ENCODE measurements at regions not wholly inside any gene's neighbourhood (a gene's known extent, or its start where the extent isn't known, plus 50 kb on each side); places are given as distances from the start of the nearest gene placed in this dataset.

GRCh38 chr3:193780810-193781478 is 187.9 kb downstream of the OPA1 start:
- DNase-seq (ENCODE audit: low spot score): peak; percentile 93

DNA sequence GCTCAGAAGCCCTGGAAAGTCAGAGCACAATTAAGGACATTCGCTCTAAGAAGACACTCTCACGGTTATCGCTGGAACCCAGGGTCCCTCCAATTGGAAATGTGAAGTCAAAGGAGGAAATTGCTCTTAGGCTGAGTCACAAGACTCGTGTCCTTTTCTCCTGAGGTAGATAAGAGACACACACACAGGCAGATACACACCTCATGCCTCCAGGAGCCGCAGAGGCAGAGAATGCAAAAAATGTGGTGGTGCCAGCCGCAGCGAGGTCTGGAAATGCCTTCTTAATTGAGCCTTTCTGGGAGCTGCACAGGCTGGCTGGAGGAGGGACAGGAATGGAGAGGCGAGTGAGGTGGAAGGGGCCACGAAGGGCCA is 189.3 kb downstream of the OPA1 start:
- DNase-seq (ENCODE audit: low spot score): no peak

DNA sequence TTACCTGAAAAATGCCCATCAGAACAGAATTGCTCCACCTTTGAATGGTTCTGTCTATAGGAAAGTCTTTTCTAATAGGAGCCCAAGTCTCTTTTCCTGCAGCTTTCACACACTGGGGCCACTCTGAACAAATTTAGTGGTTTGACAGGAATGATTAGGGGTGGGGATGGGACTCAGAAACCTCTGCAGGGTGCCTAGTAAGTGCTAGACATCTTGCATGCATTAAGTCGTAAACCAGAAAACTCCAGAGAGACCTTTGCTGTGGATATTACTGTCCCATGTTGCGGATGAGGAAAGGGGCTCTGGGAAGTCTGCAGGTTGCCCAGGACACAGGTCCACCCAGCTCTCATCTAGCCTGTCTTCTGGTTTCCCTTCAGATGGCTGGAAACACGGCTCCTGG is 189.7 kb downstream of the OPA1 start:
- no peak for DNase-seq (ENCODE audit: low spot score)

DNA sequence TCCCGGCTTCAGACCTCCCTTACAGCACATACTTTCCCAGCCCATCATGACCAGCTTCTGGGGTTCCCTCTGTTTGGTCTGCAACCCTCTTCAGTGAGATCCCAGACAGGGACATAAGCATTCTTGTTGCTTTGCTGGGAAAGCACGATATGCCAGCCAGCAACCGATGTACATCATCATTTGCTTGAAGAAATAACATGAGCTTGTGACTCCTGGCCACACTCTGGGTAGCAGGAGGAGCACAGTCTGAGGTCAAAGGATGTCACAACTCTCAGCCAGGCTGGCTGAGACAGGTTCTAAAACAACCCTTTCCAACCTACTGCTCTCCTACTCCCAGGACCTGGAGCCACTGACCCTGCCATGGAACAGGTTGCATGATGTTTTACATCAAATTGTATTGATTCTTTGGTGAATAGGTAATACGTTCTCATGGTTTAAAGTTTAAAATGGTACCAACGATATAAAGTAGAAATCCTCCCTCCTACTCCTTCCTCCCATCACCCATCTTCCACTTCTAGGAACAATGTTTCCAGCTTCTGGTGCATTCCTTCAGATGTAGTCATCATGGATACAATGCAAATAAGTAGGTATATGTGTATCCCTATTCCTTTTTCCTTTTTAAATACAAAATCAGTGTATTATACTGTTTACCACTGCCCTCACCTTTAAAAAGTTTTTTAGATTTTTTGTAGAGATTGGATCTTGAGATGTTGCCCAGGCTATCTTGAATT is 190.3 kb downstream of the OPA1 start:
- DNase-seq (ENCODE audit: low spot score): no peak

DNA sequence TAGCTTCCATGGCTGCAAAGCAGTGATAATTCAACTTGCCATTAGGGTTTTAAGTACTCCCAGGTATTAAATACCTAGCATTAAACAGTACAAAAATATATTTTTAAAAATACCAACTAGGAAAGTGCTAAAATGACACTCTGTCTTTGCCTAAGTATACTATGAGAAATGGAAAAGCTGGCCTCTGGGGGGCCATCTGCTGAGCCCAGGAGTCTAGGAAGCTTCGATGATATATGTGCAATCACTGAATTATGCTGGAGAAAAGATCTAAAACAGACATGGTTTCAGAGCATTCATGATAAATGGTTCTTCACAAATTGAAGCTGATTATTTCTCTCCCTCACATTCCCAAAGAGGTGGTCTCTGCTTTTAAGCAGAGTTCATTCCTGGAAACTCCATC is 191.8 kb downstream of the OPA1 start:
- no peak for DNase-seq (ENCODE audit: low spot score)

DNA sequence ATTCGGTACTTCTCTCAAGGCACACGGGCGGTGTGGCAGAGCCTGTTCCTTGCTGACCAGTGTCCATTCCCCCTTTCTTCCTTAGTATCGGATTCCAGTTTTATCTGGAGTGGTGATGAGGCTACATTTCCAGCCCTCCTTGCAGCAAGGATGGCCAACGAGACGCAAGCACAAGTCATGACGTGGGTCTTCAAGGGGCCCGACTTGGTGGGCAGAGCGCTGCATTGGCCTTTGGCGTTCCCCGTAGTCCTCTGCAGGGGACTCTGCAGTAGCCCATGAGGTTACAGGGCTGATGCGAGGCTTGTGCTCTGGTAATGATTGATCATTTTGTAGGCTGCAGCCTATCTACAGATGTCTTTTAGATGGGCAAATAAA is 194.5 kb downstream of the OPA1 start:
- no peak for DNase-seq (ENCODE audit: low spot score)

DNA sequence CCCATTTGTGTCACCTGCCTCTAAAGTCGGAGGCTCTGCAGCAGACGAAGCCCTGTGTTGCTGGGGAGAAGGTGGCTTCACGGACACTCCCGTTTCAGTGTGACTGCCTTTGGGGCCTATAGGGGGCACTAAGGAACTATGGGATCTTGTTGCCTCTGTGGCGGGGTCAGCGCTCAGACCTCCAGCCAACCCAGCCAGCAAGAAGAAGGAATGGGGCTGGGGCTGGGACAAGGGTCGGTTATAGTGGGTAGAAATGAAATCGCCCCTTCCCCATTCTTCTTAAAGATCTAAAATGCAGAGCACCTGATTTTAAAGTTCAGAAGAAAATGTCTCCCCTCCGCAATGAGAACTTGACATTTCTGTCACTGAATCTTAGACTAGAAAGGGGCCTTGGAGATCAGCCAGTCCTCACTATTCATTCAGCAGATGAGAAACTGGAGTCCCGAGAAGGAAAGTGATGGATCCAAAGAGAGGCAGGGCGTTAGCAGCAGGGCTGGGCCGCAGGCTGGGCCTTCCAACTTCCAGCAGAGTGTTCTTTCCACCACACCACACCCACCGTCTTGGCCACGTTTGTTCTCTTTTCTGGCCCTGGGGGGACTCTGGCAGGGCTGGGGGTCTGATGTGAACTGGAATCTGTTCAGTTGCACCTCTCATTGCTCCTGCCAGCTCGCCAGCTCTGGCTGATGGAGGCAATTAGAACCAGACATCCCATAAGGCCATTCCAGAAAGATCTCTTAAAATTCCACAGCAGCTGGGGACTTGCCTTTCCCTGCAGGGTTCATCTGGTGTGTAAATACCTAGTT is 195.4 kb downstream of the OPA1 start:
- DNase-seq (ENCODE audit: low spot score): peak; percentile 80

GRCh38 chr3:193789455-193789854 is 196.4 kb downstream of the OPA1 start:
- DNase-seq (ENCODE audit: low spot score): no peak

DNA sequence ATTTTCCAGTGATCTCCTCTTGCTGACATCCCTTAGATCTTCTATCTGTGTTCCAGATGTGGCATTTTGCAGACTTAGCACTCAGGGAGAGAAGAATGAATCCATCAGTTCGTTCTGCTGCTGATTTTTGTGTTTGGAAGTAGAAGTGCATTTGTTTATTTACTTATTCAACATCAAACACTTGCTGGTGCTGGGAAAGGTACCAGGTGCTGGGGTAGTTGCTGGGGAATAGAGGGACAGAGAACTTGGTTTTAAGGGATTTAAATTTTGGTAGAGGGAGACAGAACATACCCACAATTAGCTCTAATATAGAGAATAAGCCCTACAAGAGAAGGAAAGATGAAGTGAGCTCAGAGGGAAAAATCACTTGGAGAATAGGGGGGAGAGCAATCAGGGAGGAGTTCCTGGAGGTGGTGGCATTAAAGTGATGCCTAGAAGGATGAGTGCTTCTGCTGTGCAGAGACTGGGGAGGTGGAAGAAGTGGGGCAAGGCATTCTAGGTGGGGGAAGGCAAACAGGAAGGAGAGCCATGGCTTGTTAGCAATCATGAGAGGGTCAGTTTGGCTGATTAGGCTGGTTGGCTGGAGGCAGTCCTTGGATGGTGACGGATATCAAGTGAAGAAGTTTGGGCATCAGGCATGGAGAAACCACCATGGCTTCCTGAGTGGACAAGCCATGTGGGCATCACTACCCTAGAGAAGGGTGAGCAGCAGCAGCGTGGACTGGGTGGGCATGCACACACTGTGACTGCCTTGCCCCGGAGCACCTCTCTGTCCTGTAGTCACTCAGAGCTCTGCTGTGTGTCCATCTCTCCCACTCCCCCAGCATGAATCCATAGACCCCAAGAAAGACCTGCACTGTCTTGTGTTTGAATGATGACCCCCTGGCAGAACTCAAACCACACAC is 197.3 kb downstream of the OPA1 start:
- no peak for DNase-seq (ENCODE audit: low spot score)

DNA sequence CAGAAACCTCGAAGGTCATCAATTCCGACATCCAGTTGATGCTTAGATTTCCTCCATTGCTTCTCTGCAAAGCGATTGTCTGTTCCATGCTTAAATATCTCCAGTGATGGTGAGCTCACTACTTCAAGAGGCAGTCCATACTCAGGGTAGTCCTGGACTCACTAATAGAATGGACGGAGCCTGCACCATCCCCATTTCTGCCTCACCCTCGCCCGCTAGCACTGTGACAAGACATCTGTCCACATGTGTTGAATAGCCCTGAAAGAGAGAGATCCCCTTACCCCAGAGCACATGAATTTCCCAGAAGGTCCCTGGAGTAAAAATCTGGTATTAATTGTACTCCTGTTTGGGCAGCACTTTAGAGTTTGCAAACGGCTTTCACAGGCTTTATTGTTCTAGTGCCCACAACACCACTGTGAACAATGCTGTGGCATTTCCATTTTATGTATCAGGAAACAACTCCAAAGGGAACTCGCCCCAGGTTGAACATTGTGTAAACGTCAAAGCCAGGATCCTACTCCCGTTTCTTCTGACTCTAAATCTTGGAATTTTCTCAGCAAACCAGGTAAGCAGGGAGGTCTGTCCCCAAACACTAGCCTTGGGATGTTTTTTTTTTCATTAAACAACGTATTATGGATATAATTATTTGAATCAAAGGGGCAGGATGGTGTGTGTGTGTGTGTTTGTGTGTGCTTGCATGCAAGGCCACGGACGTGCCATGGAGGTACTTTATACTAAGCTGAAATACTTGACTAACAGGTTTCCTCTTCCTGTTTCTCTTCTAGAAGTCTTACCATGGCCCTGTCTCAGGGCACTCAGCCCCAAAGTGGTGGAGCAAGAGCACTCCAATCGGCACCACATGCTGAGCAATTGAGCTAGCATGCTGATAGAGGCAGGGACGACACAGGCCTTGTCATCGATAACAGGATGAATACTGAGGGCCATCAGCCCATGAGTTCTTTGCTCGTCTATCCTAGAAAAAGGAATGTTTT is 198.3 kb downstream of the OPA1 start:
- no peak for DNase-seq (ENCODE audit: low spot score)

GRCh38 chr3:193793123-193793522 is 200.1 kb downstream of the OPA1 start:
- DNase-seq (ENCODE audit: low spot score): no peak

- DNase-seq (ENCODE audit: low spot score): no peak
Observed at GRCh38 chr3:193794002-193794881, 201.2 kb downstream of the OPA1 start.

DNA sequence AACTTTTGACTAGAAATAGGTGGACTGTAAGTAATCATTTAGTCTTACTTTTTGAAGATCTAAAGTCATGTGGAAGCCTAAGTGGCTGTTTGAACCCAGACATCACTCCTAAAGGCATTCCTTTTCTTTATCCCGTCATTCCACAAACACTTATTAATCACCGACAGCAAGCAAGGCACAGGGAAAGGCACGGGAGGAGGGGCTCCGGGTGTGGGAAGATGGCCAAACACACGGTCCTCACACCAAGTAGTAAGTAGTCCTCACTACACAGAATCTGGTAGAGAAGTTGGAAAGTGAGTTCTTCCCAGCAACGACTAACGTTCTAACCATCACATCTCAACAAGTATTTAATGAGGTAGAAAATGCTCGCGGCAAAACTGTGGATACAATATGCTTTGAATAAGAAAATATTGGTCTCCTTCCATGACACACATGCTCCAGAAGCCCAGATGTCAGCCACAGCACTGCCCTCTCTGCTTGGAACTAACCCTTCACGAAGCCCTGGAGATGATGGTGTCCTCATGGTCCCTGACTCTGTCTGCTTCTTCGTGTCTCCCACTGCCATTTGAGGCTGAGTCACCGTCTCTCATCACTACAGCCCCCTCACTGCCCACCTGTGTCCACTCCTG is 202.2 kb downstream of the OPA1 start:
- DNase-seq (ENCODE audit: low spot score): no peak

GRCh38 chr3:193796089-193796488 is 203.1 kb downstream of the OPA1 start:
- no peak for DNase-seq (ENCODE audit: low spot score)

GRCh38 chr3:193797566-193797965 is 204.6 kb downstream of the OPA1 start:
- DNase-seq (ENCODE audit: low spot score): no peak

DNA sequence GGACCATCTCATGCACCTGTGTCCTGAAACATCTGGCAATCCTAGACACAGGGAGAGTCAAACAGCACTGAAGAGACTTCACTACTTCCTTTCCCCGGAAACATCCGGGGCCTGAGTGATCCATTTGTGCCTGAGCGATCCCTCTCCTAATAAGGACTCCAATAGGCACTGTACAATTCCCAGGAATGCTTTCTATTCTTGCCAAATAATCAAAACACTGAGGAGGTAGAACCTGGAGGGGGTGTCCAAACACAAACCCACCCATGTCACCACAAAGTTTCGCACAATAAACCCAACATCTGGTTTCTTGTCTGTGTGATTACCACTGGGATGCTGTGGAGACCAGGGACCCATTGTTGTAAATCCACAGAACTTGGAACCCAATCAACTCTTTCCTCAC is 205.0 kb downstream of the OPA1 start:
- no peak for DNase-seq (ENCODE audit: low spot score)

DNA sequence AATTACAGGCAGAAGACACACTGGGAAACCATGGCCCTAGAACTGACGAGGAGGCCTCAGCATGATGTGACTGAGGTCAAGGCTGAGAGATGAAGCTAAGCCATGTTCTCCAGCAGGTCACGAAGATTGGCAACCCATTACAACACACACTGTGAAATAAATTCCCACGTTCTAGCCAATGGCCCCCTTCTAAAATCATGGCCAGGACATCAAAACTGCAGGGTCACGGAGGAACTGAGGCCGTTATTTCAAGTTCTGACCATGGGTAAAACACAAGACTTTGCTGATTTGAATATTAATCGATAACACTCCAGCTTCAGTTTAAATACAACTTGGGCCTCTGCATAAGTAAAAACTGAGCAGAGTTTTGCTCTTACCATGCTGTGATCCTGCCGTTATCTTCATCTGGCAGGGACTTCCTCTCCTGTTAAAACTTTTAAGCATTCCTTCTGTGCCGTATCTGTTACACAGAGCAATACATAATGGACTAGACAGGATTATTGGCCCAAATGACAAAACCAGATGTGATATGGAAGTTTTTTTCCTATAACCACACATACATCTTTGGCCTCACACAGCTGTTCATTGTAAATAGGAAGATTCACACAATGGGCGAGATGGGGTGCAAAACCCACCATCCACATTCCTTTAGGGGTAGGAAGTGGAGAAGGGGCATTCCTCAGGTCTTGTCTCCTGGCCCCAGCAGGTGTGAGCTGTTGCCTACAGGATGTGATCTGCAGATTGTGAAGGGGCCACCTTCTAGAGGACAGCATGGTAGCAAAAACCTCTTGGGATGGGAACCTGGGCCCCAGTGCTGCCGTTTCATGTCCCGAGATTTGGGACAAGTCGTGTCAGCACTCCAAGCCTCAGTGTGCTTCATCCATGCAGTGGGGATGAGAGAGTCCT is 207.4 kb downstream of the OPA1 start:
- DNase-seq (ENCODE audit: low spot score): no peak

DNA sequence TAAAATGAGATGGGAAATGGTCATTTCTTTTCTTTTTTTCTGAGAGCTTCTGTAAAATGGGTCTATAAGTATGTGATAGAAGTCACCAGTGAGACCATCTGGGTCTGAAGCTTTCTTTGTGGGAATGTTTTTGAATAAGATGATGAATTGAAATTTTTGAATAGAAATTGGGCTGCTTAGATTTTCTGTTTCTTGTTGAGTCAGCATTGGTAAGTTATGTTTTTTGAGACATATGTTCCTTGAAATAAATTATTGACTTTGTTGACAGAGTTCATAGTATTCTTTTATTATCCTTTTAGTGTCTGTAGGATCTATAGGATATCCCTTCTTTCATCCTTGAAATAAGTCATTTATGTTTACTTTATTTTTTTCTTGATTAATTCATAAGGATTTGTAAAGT is 208.1 kb downstream of the OPA1 start:
- no peak for DNase-seq (ENCODE audit: low spot score)

All from left forelimb (tissue), 1 donor.